DOHH2 (cell line): ENCODE measurements at regions not wholly inside any gene's neighbourhood (a gene's known extent, or its start where the extent isn't known, plus 50 kb on each side); places are given as distances from the start of the nearest gene placed in this dataset.

Experiments used
- CTCF ChIP-seq: fragments of 200-600 bp; sonication (generic); IDR thresholded peaks from one replicate; pipeline ENCODE4 v1.5.1; 2014; ENCODE audit warnings: antibody characterized with exemption, mild to moderate bottlenecking, low read depth, low read length; ENCODE audit not compliant: poor library complexity, severe bottlenecking
- EZH2phosphoT487 ChIP-seq: fragments of 200-600 bp; sonication (generic); IDR thresholded peaks from 2 replicates; pipeline ENCODE4 v1.6.1; 2017; ENCODE audit warnings: borderline replicate concordance, mild to moderate bottlenecking, antibody characterized with exemption, low read length, moderate library complexity, mixed read lengths

DNA sequence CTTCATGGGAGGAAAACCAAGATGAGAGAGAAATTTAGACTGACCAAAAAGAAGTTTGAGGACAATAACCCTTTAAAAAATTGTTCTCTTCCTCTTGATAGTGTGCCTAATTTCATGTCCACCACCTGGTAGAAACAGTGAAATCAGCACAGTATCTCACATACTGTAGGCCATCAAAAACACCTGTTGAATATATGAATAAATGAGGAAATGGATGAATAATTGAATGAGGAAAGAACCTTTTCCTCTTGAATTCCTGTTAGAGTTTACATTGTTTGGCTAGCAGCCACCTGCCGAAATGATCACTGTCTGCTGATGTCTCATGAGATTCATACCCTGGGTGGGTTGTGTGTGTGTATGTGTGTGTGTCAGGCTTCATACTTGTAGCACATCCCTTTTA, 198.7 kb upstream of the PBX1 start:
- TF ChIP-seq CTCF (no peak), EZH2phosphoT487 (no peak)
